Kidney epithelial cell (primary cell): ENCODE measurements at regions not wholly inside any gene's neighbourhood (a gene's known extent, or its start where the extent isn't known, plus 50 kb on each side); places are given as distances from the start of the nearest gene placed in this dataset.
"Not testable (repeated sequence)": the region's sequence is repeated elsewhere in the genome, so short reads cannot be mapped to it uniquely, and the experiment has no call there.

Experiments
- DNase-seq: peaks from one replicate; pipeline ENCODE4 v3.0.0-alpha.2; 2010; ENCODE audit warnings: low read depth
- H3K27me3 ChIP-seq: 2 replicates; pipeline ENCODE4 v1.6.0; 2011; ENCODE audit warnings: low read length; ENCODE audit not compliant: control insufficient read depth, insufficient read depth
- H3K36me3 ChIP-seq: 2 replicates; pipeline ENCODE4 v1.5.1; 2011; ENCODE audit warnings: low read length; ENCODE audit not compliant: control insufficient read depth, insufficient read depth
- H3K4me3 ChIP-seq: 2 replicates; pipeline ENCODE4 v1.5.1; 2011; ENCODE audit warnings: low read depth, mild to moderate bottlenecking, control low read depth, low read length
- TF ChIP-seq, protein P1 (sequence below): IDR thresholded peaks from 2 replicates; pipeline ENCODE4 v1.5.1; 2011; ENCODE audit warnings: mild to moderate bottlenecking, moderate library complexity, low read length, control low read depth, inconsistent platforms; ENCODE audit not compliant: insufficient read depth, poor library complexity, severe bottlenecking

DNA sequence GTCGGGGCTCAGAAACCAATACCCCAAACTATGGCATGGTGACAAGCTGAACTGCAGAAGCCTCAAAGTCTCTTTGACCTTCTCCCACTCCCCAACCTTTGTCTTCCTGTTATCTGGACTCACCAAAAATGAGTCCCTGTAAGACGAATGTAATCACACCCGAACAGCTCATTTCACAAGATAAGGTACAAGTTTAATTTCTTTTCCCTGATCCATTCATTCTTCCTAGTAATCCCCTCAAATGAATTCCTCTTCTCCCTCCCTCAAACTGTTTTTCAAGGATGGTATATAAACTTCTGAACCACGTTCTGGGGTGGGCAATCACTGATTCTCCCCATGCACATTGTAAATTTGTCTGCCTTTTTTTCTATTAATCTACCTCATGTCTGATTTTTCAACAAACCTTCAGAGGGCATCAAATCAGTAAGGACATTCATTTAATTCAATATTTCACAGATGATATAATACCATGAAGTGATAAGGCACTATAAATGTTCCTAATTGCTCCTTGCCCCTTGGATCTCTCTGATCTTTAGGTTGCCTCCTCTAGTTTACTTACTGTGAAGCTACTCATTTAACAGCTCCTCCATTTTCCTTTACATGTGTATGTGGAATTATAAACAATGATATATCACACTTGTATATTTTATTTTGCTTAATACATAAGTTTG, 77.2 kb downstream of the OR2B2 start:
- no peak for DNase-seq
- TF ChIP-seq, protein P1, sequence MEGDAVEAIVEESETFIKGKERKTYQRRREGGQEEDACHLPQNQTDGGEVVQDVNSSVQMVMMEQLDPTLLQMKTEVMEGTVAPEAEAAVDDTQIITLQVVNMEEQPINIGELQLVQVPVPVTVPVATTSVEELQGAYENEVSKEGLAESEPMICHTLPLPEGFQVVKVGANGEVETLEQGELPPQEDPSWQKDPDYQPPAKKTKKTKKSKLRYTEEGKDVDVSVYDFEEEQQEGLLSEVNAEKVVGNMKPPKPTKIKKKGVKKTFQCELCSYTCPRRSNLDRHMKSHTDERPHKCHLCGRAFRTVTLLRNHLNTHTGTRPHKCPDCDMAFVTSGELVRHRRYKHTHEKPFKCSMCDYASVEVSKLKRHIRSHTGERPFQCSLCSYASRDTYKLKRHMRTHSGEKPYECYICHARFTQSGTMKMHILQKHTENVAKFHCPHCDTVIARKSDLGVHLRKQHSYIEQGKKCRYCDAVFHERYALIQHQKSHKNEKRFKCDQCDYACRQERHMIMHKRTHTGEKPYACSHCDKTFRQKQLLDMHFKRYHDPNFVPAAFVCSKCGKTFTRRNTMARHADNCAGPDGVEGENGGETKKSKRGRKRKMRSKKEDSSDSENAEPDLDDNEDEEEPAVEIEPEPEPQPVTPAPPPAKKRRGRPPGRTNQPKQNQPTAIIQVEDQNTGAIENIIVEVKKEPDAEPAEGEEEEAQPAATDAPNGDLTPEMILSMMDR = no peak
- no peaks in the 10 kb centered on the region for H3K36me3 ChIP-seq
- H3K4me3 ChIP-seq = no peak overlapping the region
- H3K27me3 ChIP-seq = no peaks in the 10 kb centered on the region

DNA sequence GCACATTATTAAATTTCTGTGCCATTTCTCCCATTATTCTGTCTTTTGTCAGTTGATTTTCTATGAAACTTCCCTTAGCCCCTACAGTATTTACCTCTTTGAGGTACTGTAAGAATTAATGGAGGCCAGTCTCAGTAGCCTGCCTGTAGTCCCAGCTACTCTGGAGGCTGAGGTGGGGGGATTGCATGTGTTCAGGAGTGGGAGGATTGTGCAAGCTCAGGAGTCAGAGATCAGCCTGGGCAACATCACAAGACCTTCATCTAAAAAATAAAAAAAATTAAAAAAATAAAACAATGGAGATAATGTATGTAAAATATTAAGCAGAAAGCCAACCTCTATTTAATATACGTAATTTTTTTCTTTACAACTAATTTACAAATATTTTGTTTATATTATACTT, 77.8 kb downstream of the OR2B2 start:
- H3K36me3 ChIP-seq = no peaks in the 10 kb centered on the region
- no peak overlapping the region for H3K4me3 ChIP-seq
- TF ChIP-seq, protein P1 = no peak
- no peak for DNase-seq
- H3K27me3 ChIP-seq = no peaks in the 10 kb centered on the region

DNA sequence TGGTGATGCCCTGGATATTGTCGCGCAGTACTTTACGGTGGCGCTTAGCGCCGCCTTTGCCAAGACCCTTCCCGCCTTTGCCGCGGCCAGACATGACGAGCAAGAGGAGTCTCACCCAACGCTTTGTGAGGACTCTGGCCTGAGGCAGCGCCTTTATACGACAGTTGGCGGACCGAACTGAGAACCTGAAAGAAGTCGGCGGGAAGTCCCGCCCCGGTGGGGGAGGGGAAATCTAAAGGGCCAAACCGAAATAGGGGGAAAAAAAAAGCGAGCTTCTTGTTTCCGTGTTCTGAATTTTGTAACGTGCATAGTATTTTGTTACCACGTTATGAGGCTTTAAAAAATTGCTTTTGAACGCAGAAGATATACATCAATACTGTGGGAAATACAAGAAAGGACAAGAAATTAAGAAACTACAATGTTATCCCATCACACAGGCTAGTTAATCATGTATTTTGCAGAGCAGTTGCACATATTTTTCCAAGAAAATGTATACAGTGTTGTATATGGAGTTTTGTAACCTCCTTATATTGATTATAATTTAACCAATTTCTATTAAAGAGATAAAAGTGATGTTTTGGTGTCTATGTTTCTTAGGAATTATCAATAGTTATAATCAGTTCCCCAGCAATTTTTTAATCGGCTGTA, 80.6 kb downstream of the OR2B2 start:
- H3K4me3 ChIP-seq = peak overlapping the region; percentile 38
- not testable (repeated sequence) for H3K36me3 ChIP-seq, DNase-seq, H3K27me3 ChIP-seq

DNA sequence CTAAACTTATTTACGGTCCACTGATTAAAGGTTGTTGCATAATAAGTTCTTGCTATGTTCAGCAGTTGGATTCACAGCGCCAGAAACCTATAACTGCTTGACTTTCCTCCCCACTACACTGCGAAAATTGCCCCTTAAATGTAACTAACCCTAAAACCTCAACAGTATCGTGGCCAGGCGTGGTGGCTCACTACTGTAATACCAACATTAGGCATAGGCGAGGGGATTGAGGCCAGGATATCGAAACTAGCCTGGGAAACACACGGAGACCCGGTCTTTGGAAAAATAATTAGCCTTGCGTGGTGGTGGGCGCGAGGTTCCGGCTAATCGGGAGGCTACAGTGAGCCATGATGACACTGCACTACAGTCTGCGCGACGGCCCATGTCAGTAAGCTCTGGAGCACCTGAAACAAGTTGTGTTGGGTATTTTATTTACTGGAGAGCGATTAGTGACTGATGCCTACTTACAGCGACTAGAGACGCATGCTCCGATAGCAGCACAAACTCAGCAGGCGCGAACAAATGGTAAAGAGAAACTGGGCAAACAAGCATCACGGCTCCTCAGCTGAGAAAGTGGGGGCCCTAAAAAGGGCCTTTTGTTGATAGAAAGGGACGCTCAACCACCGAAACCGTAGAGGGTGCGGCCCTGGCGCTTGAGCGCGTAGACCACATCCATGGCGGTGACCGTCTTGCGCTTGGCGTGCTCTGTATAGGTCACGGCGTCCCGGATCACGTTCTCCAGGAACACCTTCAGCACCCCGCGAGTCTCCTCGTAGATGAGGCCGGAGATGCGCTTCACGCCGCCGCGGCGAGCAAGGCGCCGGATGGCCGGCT, 81.4 kb downstream of the OR2B2 start:
- not testable (repeated sequence) for DNase-seq, H3K27me3 ChIP-seq, H3K36me3 ChIP-seq
- peak overlapping the region; percentile 59 for H3K4me3 ChIP-seq

DNA sequence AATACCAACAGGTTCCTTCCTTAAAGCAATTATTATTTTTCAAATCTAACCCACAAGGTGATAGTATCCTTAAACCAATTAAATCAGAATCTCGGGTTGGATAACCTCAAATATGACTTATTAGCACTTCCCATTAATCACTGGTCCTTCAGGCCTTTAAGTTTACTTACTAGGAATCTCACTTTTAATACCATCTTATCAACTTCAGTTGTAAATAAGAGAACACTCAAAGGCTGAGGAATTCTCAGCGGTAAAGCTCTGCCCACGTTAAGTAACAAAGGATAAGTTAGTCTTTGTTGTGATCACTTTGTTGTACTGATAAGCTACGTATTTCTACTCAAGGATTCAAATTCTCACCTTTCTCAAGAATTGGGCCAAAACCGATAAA, 82.0 kb downstream of the OR2B2 start:
- Histone ChIP-seq H3K27me3 (no peaks in the 10 kb centered on the region), H3K36me3 (no peaks in the 10 kb centered on the region), H3K4me3 (peak overlapping the region; percentile 59)
- no peak for DNase-seq
- TF ChIP-seq, protein P1 = no peak

DNA sequence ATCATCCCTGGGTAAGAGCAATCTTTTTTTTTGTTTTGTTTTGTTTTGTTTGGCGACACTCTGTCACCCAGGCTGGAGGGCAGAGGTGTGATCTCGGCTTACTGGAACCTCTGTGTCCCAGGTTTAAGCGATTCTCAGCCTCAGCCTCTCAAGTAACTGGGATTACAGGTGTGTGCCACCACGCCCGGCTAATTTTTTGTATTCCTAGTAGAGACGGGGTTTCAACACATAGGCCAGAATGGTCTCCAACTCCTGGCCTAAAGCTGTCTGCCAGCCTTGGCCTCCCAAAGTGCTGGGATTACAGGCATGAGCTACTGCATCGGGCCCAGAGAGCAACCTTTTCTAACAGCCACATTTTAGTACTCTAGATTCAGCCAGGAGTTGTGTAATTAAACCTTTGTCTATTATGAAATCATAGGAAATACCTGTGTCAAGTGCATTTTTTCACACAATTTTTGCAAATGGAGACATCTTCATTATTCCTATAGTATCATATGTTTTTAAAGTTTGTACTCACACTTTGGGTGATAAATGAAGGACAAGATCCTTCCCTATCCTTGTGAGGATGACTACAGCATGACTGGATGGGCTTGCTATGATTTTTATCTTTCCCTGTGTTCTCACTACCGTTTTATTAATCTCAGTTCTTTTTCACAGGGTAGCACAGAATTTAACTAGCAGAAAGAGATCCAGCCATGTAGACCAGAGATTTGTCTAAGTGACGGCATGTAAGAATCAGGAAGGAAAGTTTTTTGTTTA, 82.6 kb downstream of the OR2B2 start:
- TF ChIP-seq, protein P1 = no peak

DNA sequence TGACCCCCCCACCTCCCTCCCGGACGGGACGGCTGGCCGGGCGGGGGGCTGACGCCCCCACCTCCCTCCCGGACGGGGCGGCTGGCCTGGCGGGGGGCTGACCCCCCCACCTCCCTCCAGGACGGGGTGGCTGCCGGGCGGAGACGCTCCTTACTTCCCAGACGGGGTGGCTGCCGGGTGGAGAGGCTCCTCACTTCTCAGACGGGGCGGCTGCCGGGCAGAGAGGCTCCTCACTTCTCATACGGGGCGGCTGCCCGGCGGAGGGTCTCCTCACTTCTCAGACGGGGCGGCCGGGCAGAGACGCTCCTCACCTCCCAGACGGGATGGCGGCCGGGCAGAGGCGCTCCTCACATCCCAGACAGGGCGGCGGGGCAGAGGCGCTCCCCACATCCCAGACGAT, 84.7 kb downstream of the OR2B2 start:
- not testable (repeated sequence) for H3K27me3 ChIP-seq, DNase-seq, H3K36me3 ChIP-seq
- H3K4me3 ChIP-seq = peak overlapping the region; percentile 14

More for the DNA sequence above, 82.6 kb downstream of the OR2B2 start:
- no peak for DNase-seq
- no peaks in the 10 kb centered on the region for H3K36me3 ChIP-seq
- H3K4me3 ChIP-seq = peak overlapping the region; percentile 59
- H3K27me3 ChIP-seq = no peaks in the 10 kb centered on the region

DNA sequence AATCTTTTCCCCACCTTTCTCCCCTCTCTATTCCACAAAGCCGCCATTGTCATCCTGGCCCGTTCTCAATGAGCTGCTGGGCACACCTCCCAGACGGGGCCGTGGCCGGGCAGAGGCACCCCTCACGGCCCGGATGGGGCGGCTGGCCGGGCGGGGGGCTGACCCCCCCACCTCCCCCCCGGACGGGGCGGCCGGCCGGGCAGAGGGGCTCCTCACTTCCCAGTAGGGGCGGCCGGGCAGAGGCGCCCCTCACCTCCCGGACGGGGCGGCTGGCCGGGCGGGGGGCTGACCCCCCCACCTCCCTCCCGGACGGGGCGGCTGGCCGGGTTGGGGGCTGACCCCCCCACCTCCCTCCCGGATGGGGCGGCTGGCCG, 85.6 kb downstream of the OR2B2 start:
- H3K36me3 ChIP-seq, DNase-seq, H3K27me3 ChIP-seq: not testable (repeated sequence)
- peak overlapping the region; percentile 17 for H3K4me3 ChIP-seq

DNA sequence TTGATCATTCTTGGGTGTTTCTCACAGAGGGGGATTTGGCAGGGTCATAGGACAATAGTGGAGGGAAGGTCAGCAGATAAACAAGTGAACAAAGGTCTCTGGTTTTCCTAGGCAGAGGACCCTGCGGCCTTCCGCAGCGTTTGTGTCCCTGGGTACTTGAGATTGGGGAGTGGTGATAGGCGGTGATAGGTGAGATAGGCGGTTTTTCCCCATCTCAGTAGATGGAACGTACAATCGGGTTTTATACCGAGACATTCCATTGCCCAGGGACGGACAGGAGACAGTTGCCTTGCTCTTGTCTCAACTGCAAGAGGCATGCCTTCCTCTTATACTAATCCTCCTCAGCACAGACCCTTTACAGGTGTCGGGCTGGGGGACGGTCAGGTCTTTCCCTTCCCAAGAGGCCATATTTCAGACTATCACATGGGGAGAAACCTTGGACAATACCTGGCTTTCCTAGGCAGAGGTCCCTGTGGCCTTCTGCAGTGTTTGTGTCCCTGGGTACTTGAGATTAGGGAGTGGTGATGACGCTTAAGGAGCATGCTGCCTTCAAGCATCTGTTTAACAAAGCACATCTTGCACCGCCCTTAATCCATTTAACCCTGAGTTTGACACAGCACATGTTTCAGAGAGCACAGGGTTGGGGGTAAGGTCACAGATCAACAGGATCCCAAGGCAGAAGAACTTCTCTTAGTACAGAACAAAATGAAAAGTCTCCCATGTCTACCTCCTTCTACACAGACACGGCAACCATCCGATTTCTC, 86.2 kb downstream of the OR2B2 start:
- not testable (repeated sequence) for DNase-seq, H3K36me3 ChIP-seq, H3K27me3 ChIP-seq
- H3K4me3 ChIP-seq = peak overlapping the region; percentile 17
